ENCODE measurements at regions not wholly inside any gene's neighbourhood (a gene's known extent, or its start where the extent isn't known, plus 50 kb on each side); places are given as distances from the start of the nearest gene placed in this dataset.
"Not testable (repeated sequence)": the region's sequence is repeated elsewhere in the genome, so short reads cannot be mapped to it uniquely, and the experiment has no call there.

DNA sequence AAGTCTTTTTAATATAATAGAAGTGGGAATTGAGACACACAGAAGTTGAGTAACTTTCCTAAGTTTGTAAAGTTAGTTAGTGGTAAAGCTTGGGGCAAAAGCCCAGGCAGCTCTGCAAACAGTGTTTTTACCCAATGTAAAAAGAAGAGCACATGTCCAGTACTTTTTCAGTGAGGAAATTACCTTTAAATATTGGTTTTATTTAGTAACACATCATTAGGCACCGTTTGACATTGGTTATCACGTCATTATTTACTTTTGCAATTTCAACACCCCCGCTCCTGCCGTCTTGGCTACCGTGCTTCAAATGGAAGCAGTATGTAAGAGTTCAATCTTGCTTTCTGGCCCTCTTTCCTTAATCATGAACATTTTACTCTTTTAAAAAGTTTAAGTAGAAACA, 807.9 kb downstream of the EPHA4 start:
- DNase-seq (ENCODE audit: low read depth) = no peak
- in situ Hi-C loops (cut with HindIII; ENCODE audit: low pct_unique_long_range_greater_than_20kb, low sequenced_read_pairs) = no loop called here

DNA sequence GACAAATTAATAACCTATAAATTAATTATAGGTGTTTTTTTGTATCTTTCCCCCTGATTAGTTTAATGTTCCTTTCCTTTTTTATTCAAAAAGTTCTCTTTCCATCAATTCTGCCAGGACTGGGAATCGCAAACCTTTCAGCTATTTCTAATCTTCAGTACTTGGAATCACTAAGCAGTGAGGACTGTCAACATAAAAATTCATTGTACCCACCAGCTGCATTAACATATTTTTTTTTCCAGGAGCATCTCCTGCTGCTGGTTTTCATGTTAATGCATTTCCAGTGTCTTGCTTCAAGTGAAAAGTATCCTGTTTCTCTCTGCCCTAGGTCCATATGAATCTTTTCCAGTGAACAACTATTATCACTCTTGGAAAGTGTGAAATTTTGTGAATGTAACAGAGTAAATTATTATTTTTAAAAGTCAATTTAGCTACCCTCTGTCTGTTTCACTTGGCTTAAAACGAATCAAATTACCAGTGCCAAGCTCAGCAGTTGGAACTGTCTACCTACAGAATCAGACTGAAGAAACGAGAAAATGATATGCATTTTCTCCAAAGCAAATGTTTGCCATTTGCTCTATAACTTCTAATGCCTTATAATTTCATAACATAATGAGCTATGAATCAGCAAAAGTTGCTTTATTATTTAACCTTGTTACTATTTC, 804.4 kb downstream of the EPHA4 start:
- in situ Hi-C loops (cut with HindIII; ENCODE audit: low pct_unique_long_range_greater_than_20kb, low sequenced_read_pairs) = no loop called here
- no peak for DNase-seq (ENCODE audit: low read depth)

DNA sequence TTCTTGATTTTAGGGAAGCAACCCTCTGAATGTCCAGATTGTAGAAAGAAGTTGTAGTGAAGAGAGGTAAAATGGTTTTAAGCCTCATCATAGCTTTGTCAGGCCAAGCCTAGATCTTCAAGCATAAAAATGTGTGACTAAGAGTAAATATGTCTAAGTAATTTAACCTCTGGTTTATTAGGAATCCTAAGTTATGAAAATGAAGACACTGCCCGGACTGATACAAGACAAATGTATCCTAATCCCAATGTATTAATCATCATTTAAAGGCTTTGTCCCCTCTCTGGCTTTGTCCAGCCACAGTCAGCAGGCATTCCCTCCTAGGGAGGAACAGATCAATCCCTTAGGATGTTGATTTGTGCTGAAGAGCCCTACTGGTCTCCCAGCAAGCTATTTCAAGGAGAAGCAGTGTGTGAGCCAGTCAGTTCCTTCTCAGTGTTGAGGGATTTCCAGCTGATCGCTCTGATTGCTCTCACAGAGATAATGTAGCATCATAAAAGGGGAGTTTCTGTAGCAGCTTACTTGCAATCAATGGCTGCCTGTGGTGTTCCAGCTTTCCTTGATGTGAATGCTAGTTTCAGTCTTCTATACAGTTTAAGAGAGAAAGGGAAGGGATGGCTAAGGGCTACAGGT, 796.1 kb downstream of the EPHA4 start:
- no peak for DNase-seq (ENCODE audit: low read depth)
- in situ Hi-C loops (cut with HindIII; ENCODE audit: low pct_unique_long_range_greater_than_20kb, low sequenced_read_pairs) = no loop called here

DNA sequence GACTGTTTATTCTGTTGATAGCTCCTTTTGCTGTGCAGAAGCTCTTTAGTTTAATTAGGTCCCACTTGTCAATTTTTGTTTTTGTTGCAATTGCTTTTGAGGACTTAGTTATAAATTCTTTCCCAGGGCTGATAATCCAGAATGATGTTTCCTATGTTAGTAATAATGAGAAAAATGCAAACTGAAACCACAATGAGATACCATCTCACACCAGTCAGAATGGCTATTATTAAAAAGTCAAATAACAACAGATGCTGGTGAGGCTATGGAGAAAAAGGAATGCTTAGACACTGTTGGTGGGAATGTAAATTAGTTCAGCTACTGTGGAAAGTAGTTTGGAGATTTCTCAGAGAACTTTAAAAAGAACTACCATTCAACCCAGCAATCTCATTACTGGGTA, 793.0 kb downstream of the EPHA4 start:
- in situ Hi-C loops (cut with HindIII; ENCODE audit: low pct_unique_long_range_greater_than_20kb, low sequenced_read_pairs); DNase-seq (ENCODE audit: low read depth): not testable (repeated sequence)

DNA sequence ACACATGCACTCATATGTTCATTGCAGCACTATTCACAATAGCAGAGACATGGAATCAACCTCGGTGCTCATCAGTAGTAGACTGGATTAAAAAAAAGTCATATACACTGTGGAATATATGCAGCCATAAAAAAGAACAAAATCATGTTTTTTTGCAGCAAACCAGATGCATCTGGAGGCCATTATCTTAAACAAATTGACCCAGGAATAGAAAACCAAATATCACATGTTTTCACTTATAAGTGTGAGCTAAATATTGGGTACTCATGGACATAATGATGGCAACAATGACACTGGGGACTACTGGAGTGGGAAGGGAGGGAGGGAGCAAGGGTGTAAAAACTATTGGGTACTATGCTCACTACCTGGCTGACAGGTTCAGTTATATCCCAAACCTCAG, 792.6 kb downstream of the EPHA4 start:
- in situ Hi-C loops (cut with HindIII; ENCODE audit: low pct_unique_long_range_greater_than_20kb, low sequenced_read_pairs) = no loop called here

DNA sequence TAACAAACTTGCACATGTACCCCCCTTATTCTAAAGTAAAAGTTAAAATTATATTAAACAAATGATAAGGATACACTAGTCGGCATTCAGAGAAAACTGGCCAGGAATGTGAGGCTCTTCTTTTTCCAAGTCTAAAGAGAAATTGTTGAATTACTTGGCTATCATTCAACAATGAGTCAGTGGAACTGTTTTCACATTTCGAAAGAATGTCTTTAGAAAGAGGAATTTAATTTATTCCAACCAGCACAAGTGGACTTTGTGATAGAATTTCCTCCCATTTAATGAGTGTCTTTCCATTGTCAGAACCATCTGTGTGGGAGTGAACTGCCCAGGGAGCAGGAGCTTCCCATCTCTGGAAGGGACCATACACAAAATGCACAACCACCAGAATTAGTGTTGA, 792.2 kb downstream of the EPHA4 start:
- in situ Hi-C loops (cut with HindIII; ENCODE audit: low pct_unique_long_range_greater_than_20kb, low sequenced_read_pairs) = no loop called here
- DNase-seq (ENCODE audit: low read depth) = peak; percentile 14

More for the DNA sequence above, 792.6 kb downstream of the EPHA4 start:
- DNase-seq (ENCODE audit: low read depth) = no peak

DNA sequence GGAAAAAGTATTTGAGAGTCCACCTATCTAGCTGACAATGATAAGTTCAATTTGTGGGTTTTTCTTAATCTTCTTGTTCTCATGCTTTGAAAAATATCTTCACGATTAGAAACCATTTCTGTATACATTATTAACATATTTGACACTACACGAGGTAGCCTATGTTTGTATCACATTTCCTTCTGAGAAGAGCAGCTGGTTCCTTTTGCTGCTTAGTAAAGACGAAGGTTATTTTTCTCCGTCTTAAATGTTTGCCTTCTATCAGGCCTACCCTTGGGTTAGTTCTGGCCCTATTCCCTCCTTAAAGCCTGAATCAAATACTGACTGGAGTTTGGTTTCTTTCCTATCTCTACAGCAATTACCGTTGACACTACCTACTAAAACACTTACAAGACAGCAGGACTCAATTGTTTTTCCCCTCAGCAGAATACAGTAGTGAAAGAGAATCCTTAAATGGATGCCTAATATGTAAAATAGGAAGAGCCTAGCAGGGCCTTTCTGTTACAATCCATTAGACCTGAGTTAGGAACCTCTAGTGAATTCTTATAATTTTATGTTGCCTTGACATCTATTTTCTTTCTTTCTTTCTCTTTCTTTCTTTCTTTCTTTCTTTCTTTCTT, 790.4 kb downstream of the EPHA4 start:
- in situ Hi-C loops (cut with HindIII; ENCODE audit: low pct_unique_long_range_greater_than_20kb, low sequenced_read_pairs) = no loop called here
- DNase-seq (ENCODE audit: low read depth) = no peak

DNA sequence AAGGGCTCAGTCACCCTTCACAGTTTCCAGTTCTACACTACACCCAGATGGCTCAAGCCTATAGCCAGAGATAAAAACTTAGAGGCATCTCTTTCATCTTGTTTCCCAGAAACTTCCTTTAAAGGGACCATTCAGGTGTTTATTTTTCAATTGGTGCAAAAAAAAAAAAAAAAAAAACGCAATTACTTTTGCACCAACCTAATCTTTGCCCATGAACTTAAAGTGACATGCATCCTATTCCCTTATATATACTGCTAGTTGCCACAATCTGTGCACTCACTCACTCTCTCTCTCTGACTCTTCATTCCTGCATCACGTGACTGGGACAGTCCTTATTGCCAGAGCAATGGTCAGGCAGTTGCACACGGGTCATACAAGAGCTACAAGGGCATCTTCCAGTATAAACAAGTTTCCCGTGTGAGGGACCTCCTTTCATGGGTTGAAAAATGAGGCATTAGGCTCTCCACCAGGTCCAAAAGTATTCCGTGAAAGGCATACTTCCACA, 789.4 kb downstream of the EPHA4 start:
- in situ Hi-C loops (cut with HindIII; ENCODE audit: low pct_unique_long_range_greater_than_20kb, low sequenced_read_pairs) = no loop called here
- no peak for DNase-seq (ENCODE audit: low read depth)

DNA sequence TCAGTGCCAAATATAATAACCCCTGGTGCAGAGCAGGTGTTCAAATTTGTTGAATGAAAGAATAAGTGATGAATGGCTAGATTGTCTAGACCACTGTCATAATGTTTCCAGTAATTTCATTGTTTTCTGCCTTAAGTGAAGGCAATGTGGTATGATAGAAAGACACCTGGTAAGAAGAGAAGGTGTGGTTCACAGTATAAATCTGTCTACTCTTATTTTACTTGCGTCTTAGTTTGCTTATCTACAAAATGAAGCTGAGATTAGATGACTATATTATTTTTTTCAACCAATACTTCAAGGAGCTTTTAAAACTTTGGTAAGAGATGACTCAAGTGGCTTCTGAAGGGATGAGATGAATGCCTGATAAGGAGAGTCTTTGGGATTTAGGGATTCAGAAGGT, 788.4 kb downstream of the EPHA4 start:
- in situ Hi-C loops (cut with HindIII; ENCODE audit: low pct_unique_long_range_greater_than_20kb, low sequenced_read_pairs) = no loop called here
- no peak for DNase-seq (ENCODE audit: low read depth)

DNA sequence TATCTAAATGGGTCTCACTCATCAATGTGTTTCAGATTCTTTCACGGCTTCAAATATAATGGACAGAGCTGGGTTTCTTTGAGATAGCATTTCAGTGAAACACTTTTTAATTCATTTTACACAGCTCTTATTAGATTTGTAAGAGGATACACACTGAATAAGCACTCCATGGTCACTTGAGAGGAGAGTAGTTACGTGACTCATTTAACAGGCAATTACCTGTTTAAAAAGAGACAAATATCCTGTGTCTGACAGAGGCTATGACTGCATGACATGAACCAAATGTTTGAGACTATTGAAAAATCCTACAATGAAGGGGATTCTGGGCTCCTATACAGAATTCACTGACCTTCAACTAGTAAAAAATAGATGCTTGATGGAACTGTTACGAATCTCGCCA, 786.9 kb downstream of the EPHA4 start:
- in situ Hi-C loops (cut with HindIII; ENCODE audit: low pct_unique_long_range_greater_than_20kb, low sequenced_read_pairs) = no loop called here
- no peak for DNase-seq (ENCODE audit: low read depth)

DNA sequence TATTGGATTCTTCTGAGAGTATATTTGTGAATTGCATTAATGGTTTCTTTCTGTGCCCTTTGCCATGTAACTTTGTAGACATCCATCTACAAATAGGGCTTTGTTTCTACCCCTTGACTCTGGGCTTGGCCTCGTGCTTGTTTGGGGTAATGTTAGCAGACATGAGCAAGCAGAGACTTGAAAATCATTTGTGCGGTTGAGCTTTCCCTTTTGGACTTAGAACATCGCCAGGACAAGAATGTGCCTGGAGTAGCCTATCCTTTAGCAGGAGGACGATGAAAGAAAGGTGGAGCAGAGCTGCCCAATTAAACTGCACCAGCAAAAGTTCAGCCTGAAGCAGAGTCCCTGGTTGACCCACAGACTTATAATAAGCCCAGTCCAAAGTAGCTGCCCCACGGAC, 785.9 kb downstream of the EPHA4 start:
- DNase-seq (ENCODE audit: low read depth) = no peak
- in situ Hi-C loops (cut with HindIII; ENCODE audit: low pct_unique_long_range_greater_than_20kb, low sequenced_read_pairs) = no loop called here

DNA sequence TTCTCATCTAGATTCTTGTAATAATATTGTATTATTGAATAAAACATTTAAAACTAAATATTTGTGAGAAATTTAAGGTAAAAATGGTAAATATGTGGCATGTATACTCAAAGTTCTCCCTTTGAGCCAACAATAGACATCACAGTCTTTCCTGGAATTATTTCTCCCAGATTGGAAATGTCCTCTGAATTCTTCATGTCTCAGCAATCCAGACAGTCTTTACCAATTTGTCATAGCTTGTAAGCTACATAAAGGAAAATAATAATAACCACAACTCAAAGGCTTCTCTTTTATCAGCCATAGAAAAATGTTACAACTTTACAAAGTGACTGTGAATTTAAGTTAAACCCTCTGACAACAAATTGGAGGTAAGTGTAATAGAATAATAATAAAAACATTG, 784.9 kb downstream of the EPHA4 start:
- no peak for DNase-seq (ENCODE audit: low read depth)
- in situ Hi-C loops (cut with HindIII; ENCODE audit: low pct_unique_long_range_greater_than_20kb, low sequenced_read_pairs) = no loop called here

DNA sequence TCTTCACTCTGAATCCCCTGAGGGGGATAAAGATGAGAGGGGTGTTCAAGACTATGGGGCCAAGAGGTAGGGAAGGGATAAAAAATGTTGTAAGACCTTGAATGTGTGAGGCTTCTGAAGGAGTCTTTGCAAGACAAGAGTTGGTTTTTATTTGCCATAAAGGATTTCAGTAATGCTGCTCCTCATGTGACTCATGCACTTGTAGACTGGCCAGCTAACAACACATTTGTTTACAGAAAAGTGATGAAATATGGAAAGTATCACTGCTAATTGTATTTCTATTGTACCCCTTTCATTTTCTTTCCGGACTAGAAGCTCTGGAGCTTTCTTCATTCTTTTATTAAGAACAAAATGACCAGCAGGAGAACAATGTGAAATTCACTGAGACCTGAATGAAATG, 782.1 kb downstream of the EPHA4 start:
- no peak for DNase-seq (ENCODE audit: low read depth)
- in situ Hi-C loops (cut with HindIII; ENCODE audit: low pct_unique_long_range_greater_than_20kb, low sequenced_read_pairs) = no loop called here

DNA sequence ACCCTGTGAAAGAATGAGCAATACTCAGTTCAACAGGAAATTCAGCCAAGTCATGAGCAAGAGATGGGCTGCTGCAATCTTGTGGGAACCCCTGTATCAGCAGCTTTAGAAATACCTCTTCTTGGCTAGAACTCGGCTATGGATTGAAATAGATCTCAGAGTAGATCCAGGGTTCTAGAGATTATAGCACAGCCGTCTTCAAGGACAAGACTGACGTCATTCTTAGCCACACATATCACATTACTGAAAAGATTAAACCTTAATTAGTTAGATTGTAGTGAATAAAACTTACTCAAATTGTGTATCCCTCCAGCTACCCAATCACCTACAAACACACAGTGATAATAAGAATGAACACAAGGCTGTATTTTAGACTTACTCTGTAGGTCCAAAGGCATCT, 776.4 kb downstream of the EPHA4 start:
- no peak for DNase-seq (ENCODE audit: low read depth)
- in situ Hi-C loops (cut with HindIII; ENCODE audit: low pct_unique_long_range_greater_than_20kb, low sequenced_read_pairs) = no loop called here

DNA sequence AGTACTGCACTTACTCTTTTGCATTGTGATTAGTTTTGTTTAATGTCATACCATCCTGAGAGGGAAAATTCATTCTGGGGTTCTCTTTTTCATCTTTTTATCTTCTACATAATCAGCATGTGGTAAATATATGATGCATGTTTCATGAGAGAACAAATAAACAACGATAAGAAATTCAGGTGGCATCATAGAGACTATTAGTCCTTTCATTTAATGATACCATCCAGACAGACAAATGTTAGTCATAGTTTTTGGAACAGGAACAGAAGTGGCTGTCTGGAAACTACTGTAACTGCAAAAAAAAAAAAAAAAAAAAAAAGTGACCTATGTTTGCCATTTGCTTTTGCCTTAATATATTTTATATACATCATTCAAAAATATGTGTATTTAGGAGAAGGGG, 761.0 kb downstream of the EPHA4 start:
- in situ Hi-C loops (cut with HindIII; ENCODE audit: low pct_unique_long_range_greater_than_20kb, low sequenced_read_pairs) = no loop called here
- DNase-seq (ENCODE audit: low read depth) = no peak

DNA sequence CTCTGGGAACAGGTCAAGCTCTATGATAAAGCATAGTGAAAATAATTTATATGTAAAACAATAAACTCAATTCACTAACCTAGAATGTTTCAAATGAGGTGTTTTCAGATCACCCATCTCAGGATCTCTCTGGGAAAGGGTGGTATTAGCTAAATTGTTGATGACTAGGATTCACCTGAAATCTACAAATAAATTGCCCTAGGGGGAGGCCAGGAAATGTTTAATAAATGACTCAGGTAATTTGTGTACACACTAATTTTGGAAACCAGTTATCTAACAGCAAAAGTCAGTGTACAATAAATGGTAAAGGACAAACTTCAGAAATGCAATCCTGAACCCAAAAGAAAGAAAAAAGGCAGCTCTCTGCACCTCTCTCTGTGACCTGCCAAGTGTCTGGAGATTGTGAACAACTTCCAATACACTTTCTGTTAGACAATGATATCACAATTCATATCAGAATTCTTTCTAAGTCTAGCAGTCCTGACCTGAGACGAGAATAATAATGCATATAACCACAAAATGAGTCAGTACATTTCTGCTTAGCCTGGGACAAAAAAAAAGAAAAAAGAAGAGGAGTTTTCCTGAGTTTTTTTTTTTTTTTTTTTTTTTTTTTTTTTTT, 760.0 kb downstream of the EPHA4 start:
- DNase-seq (ENCODE audit: low read depth) = peak; percentile 60

DNA sequence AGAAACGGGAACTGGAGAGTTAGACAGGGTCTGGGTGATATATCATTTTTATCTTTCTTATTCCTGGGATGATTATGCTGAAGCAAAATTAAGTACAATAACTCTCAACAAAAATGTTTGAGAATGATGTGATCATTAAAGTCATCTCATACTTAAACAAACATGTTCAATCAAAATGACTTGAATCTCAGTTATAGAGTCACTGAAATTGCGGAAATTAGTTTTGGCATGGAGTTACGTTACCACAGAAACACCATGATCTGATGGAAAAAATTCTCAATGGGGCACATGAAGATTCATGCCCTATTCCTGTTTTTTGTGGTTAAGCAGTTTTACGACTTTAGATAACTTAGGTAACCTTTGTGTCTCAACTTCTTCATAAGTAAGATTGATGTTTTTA, 757.7 kb downstream of the EPHA4 start:
- peak; percentile 3 for DNase-seq (ENCODE audit: low read depth)
- in situ Hi-C loops (cut with HindIII; ENCODE audit: low pct_unique_long_range_greater_than_20kb, low sequenced_read_pairs) = no loop called here

More for the DNA sequence above, 760.0 kb downstream of the EPHA4 start:
- in situ Hi-C loops (cut with HindIII; ENCODE audit: low pct_unique_long_range_greater_than_20kb, low sequenced_read_pairs) = no loop called here

DNA sequence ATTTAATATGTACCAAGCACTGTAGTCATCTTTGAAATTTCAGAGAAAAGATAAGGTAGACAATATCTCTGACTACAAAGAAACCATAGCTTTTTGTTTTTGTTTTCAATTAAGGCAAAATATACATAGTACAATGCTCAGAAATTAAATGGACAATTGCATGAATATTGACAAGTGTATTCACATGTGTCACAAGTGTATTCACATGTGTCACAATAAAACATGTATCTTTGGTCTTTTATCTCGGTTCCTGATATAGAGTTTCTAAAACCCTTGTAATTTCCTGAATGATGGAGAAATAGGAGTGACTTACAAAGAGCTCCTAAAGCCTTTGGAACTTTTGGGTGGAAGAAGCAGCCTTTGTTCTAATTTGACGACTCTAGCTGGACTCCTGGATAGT, 756.4 kb downstream of the EPHA4 start:
- in situ Hi-C loops (cut with HindIII; ENCODE audit: low pct_unique_long_range_greater_than_20kb, low sequenced_read_pairs) = no loop called here
- no peak for DNase-seq (ENCODE audit: low read depth)

DNA sequence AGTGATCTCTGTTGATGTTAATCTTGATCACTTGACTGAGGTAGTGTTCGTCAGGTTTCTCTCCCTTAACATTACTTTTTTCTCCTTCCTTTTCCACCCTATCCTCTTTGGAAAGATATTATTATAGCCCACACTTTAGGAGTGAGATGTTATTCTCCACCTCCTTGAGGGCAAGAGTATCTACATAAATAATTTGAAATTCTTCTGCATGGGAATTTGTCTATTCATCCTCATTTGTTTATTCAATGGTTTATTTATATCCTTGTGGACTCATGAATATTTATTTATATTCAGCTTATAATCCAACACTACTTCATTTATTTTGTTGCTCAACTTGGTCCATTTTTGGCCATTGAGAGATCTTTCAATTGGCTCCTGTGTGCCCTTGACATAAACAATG, 750.4 kb downstream of the EPHA4 start:
- DNase-seq (ENCODE audit: low read depth) = no peak

More for the DNA sequence above, 750.4 kb downstream of the EPHA4 start:
- in situ Hi-C loops (cut with HindIII; ENCODE audit: low pct_unique_long_range_greater_than_20kb, low sequenced_read_pairs) = no loop called here
